ENCODE measurements at regions not wholly inside any gene's neighbourhood (a gene's known extent, or its start where the extent isn't known, plus 50 kb on each side); places are given as distances from the start of the nearest gene placed in this dataset.
A peak's percentile ranks its signal among the peaks of the same experiment; 100 is the strongest.

DNA sequence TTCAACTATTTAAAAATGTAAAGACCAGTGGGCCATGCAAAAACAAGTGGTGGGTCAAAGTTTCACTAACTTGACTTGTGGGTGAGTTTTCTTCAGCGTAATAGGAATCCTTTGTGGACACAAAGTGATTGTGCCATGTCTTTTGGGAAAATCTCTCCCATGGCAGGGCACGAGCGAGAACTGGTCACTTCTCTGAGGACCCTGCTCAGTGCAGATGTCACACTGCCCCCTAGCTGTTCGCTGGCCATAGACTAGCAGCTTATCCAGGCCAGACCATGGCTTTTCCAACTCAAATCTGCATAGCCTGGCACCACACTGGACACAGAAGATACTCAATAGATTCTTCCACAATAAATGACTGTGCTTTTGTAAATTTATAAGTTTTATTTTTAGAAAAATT is 306.0 kb upstream of the CCL2 start:
- H3K9me3 ChIP-seq (ENCODE audit: control insufficient read depth in 4 of 4, low read length in 3 of 4) = no peaks in the 10 kb centered on the region
- H3K4me1 ChIP-seq (ENCODE audit: control insufficient read depth in 4 of 4, insufficient read depth in 4 of 4, low read length in 3 of 4) = no peaks in the 10 kb centered on the region
- DNase-seq (ENCODE audit: low spot score) = peak; percentile 72
- H3K36me3 ChIP-seq (ENCODE audit: control insufficient read depth in 4 of 4, insufficient read depth in 3 of 4, low read depth in 1 of 4, low read length in 3 of 4) = no peaks in the 10 kb centered on the region
- no peak overlapping the region for H3K27ac ChIP-seq (ENCODE audit: low read depth in 1 of 2, low read length in 2 of 2)
- TF ChIP-seq RAD21 (IDR thresholded peaks at IDR 0.05) (no peak), FOXA1 (IDR thresholded peaks at IDR 0.05) (no peak), NR2F2 (IDR thresholded peaks at IDR 0.05) (no peak), YY1 (IDR thresholded peaks at IDR 0.05) (no peak), RXRA (IDR thresholded peaks at IDR 0.05) (no peak), EGR1 (IDR thresholded peaks at IDR 0.05; ENCODE audit: low read depth in 2 of 2) (no peak)
- TF ChIP-seq, protein P1, sequence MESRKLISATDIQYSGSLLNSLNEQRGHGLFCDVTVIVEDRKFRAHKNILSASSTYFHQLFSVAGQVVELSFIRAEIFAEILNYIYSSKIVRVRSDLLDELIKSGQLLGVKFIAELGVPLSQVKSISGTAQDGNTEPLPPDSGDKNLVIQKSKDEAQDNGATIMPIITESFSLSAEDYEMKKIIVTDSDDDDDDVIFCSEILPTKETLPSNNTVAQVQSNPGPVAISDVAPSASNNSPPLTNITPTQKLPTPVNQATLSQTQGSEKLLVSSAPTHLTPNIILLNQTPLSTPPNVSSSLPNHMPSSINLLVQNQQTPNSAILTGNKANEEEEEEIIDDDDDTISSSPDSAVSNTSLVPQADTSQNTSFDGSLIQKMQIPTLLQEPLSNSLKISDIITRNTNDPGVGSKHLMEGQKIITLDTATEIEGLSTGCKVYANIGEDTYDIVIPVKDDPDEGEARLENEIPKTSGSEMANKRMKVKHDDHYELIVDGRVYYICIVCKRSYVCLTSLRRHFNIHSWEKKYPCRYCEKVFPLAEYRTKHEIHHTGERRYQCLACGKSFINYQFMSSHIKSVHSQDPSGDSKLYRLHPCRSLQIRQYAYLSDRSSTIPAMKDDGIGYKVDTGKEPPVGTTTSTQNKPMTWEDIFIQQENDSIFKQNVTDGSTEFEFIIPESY (IDR thresholded peaks at IDR 0.05) = no peak
- TF ChIP-seq, protein P2, sequence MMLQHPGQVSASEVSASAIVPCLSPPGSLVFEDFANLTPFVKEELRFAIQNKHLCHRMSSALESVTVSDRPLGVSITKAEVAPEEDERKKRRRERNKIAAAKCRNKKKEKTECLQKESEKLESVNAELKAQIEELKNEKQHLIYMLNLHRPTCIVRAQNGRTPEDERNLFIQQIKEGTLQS (IDR thresholded peaks at IDR 0.05) = no peak
- TF ChIP-seq, protein P3, sequence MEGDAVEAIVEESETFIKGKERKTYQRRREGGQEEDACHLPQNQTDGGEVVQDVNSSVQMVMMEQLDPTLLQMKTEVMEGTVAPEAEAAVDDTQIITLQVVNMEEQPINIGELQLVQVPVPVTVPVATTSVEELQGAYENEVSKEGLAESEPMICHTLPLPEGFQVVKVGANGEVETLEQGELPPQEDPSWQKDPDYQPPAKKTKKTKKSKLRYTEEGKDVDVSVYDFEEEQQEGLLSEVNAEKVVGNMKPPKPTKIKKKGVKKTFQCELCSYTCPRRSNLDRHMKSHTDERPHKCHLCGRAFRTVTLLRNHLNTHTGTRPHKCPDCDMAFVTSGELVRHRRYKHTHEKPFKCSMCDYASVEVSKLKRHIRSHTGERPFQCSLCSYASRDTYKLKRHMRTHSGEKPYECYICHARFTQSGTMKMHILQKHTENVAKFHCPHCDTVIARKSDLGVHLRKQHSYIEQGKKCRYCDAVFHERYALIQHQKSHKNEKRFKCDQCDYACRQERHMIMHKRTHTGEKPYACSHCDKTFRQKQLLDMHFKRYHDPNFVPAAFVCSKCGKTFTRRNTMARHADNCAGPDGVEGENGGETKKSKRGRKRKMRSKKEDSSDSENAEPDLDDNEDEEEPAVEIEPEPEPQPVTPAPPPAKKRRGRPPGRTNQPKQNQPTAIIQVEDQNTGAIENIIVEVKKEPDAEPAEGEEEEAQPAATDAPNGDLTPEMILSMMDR (IDR thresholded peaks at IDR 0.05; ENCODE audit: low read depth, low read length, missing input control) = no peak
- H3K4me3 ChIP-seq (ENCODE audit: low read depth in 1 of 3, low read length in 3 of 3) = no peak overlapping the region
- H3K9ac ChIP-seq (ENCODE audit: low read depth in 1 of 2, low read length in 2 of 2) = no peak overlapping the region
- peaks cover 0 to 9% (median 0%) of the 10 kb centered on the region in 4 donors for H3K27me3 ChIP-seq (ENCODE audit: control insufficient read depth in 4 of 4, insufficient read depth in 4 of 4, low read length in 3 of 4)
- 55% methylated on average over 4 of the region's 4 CpGs for WGBS

DNA sequence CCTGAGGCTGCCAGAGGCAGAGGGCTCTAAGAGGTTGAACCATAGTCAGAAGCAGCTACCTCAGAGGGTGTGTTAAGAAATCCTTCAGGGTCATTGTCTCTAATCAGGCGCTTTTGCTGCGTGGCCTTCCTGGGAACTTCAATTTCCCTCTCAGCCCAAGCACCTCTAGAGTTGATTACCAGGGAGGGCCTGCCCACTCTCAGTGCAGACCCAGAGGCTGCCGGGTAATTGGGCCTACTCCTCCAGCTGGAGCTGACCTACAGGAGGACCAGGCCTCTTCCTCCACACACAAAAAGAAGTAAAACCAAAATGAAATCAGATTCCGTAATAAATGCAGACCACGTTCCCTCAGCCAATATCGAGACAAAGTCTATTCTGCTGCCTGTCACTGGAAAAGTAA is 305.0 kb upstream of the CCL2 start:
- no peaks in the 10 kb centered on the region for H3K9me3 ChIP-seq (ENCODE audit: control insufficient read depth in 4 of 4, low read length in 3 of 4)
- WGBS = 88% methylated on average over 6 of the region's 6 CpGs

DNA sequence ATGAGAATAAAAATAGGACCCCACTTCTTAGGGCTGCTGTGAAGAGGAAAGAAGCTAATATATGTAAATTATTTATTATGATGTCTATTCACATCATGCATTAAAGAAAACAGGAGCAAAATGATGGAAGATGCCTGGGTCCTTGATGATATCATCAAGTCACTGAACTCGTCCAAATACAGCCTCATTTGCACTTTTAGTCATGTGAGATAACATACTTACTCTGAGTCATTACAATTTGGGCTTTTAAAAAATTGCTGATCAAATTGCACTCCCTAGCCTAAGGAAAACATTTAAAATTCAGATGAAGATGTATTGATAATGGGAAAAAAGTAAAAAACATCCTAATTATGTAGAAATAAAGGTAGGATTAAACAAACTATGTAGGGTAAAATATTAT is 302.7 kb upstream of the CCL2 start:
- no peak overlapping the region for H3K27ac ChIP-seq (ENCODE audit: low read depth in 1 of 2, low read length in 2 of 2)
- DNase-seq (ENCODE audit: low spot score) = no peak
- TF ChIP-seq, protein P4, sequence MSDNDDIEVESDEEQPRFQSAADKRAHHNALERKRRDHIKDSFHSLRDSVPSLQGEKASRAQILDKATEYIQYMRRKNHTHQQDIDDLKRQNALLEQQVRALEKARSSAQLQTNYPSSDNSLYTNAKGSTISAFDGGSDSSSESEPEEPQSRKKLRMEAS (IDR thresholded peaks at IDR 0.05) = no peak
- TF ChIP-seq EGR1 (IDR thresholded peaks at IDR 0.05; ENCODE audit: low read depth in 2 of 2) (no peak), GABPA (IDR thresholded peaks at IDR 0.05 in 1 of 2, conservative IDR thresholded peaks at IDR 0.05 in 1 of 2) (no peak), RXRA (IDR thresholded peaks at IDR 0.05) (no peak), TAF1 (conservative IDR thresholded peaks at IDR 0.05) (no peak), HNF4G (IDR thresholded peaks at IDR 0.05) (no peak), FOXA2 (IDR thresholded peaks at IDR 0.05) (no peak), FOXA1 (IDR thresholded peaks at IDR 0.05) (no peak), SP1 (IDR thresholded peaks at IDR 0.05) (no peak)
- TF ChIP-seq, protein P3 (IDR thresholded peaks at IDR 0.05; ENCODE audit: low read depth, low read length, missing input control) = no peak
- TF ChIP-seq, protein P1 (IDR thresholded peaks at IDR 0.05) = no peak
- no peak overlapping the region for H3K4me3 ChIP-seq (ENCODE audit: low read depth in 1 of 3, low read length in 3 of 3)
- H3K9ac ChIP-seq (ENCODE audit: low read depth in 1 of 2, low read length in 2 of 2) = no peak overlapping the region
- peaks cover 0 to 11% (median 0%) of the 10 kb centered on the region in 4 donors for H3K27me3 ChIP-seq (ENCODE audit: control insufficient read depth in 4 of 4, insufficient read depth in 4 of 4, low read length in 3 of 4)
- 55% methylated on average over 1 of the region's 1 CpG for WGBS
- H3K4me1 ChIP-seq (ENCODE audit: control insufficient read depth in 4 of 4, insufficient read depth in 4 of 4, low read length in 3 of 4) = no peaks in the 10 kb centered on the region
- no peaks in the 10 kb centered on the region for H3K9me3 ChIP-seq (ENCODE audit: control insufficient read depth in 4 of 4, low read length in 3 of 4)
- no peaks in the 10 kb centered on the region for H3K36me3 ChIP-seq (ENCODE audit: control insufficient read depth in 4 of 4, insufficient read depth in 3 of 4, low read depth in 1 of 4, low read length in 3 of 4)

More for the DNA sequence above, 305.0 kb upstream of the CCL2 start:
- Histone ChIP-seq H3K27ac (ENCODE audit: low read depth in 1 of 2, low read length in 2 of 2) (no peak overlapping the region), H3K4me1 (ENCODE audit: control insufficient read depth in 4 of 4, insufficient read depth in 4 of 4, low read length in 3 of 4) (no peaks in the 10 kb centered on the region), H3K27me3 (ENCODE audit: control insufficient read depth in 4 of 4, insufficient read depth in 4 of 4, low read length in 3 of 4) (peaks cover 0 to 10% (median 0%) of the 10 kb centered on the region in 4 donors), H3K4me3 (ENCODE audit: low read depth in 1 of 3, low read length in 3 of 3) (no peak overlapping the region), H3K9ac (ENCODE audit: low read depth in 1 of 2, low read length in 2 of 2) (no peak overlapping the region), H3K36me3 (ENCODE audit: control insufficient read depth in 4 of 4, insufficient read depth in 3 of 4, low read depth in 1 of 4, low read length in 3 of 4) (no peaks in the 10 kb centered on the region)
- no peak for DNase-seq (ENCODE audit: low spot score)
- no peak for TF ChIP-seq EGR1 (IDR thresholded peaks at IDR 0.05; ENCODE audit: low read depth in 2 of 2)
- TF ChIP-seq GABPA (IDR thresholded peaks at IDR 0.05 in 1 of 2, conservative IDR thresholded peaks at IDR 0.05 in 1 of 2) = no peak

Measured in liver (tissue), 8 donors.